Activated naive CD4-positive, alpha-beta T cell treated with anti-CD3 and anti-CD28 coated beads, Interleukin-2, amount 50 U/mL, for 16 hours (primary cell): ENCODE measurements at regions not wholly inside any gene's neighbourhood (a gene's known extent, or its start where the extent isn't known, plus 50 kb on each side); places are given as distances from the start of the nearest gene placed in this dataset.

Source experiments
- DNase-seq: peaks from one replicate; pipeline ENCODE4 v3.0.0-alpha.2; 2020

- no peak for DNase-seq
Measured at GRCh38 chr17:15108992-15109391, 156.1 kb downstream of the PMP22 start.

- DNase-seq: no peak
Measured at GRCh38 chr17:15106540-15106939, 158.6 kb downstream of the PMP22 start.

DNA sequence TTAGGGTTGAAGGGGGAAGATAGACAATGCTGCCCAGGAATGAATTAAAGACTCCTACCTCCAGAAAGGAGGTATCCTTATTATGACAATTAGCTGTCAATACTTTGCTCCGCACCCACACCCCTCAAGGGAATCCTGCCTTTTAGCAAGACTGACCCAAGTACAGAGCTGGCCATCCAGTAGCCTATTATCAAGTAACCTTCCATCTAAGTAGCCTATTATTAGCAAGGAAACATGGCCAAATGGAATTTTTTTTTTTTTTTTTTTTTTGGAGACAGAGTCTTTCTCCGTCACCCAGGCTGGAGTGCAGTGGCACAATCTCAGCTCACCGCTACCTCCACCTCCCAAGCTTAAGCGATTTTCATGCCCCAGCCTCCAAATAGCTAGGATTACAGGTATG lies 161.3 kb downstream of the PMP22 start:
- no peak for DNase-seq

- DNase-seq: no peak
Measured at GRCh38 chr17:15101175-15101574, 164.0 kb downstream of the PMP22 start.

GRCh38 chr17:15096511-15096910 lies 168.6 kb downstream of the PMP22 start:
- DNase-seq: no peak

- no peak for DNase-seq
Measured at GRCh38 chr17:15095935-15096334, 169.2 kb downstream of the PMP22 start.

GRCh38 chr17:15092762-15093161 lies 172.4 kb downstream of the PMP22 start:
- no peak for DNase-seq

DNA sequence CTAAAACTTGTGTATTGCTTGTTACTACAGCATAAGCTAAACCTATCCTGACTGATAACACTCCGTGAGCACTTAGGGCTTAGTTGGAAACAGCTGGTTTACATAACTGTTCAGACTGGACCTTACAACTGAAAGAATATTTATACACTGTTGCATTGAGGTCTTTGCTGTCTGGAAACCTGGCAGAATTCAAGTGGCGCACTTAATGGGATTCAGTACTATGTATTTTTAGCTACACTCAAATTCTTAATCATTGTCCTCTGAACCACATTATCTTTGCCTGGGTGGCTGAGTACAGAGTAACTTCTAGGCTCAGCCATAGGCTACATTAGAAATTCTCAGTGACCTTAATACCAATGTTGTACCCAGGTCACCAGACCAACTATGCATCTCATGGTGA lies 172.9 kb downstream of the PMP22 start:
- no peak for DNase-seq

- DNase-seq: no peak
Measured at GRCh38 chr17:15091825-15092224, 173.3 kb downstream of the PMP22 start.

- DNase-seq: no peak
Measured at GRCh38 chr17:15090533-15090932, 174.6 kb downstream of the PMP22 start.

DNA sequence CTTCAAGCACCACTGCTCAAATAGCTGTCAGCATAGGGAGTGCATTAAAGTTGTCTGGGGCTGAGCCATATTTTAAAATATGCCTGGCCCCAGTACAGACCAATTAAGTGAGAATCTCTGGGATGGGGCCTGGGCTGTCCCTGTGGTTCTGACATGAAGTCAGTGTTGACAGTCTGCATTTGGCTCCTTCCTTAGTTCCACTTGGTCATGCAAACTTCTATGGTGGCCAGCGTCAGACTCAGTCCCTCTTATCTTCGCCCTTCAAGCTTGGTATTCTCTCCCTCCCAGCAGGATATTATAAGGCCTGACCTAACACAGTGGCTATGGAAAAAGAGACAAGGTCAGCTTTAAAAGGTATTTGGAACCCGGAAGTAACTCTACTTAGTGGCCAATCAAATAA lies 177.2 kb downstream of the PMP22 start:
- no peak for DNase-seq

- DNase-seq: no peak
Measured at GRCh38 chr17:15086776-15087295, 178.3 kb downstream of the PMP22 start.

DNA sequence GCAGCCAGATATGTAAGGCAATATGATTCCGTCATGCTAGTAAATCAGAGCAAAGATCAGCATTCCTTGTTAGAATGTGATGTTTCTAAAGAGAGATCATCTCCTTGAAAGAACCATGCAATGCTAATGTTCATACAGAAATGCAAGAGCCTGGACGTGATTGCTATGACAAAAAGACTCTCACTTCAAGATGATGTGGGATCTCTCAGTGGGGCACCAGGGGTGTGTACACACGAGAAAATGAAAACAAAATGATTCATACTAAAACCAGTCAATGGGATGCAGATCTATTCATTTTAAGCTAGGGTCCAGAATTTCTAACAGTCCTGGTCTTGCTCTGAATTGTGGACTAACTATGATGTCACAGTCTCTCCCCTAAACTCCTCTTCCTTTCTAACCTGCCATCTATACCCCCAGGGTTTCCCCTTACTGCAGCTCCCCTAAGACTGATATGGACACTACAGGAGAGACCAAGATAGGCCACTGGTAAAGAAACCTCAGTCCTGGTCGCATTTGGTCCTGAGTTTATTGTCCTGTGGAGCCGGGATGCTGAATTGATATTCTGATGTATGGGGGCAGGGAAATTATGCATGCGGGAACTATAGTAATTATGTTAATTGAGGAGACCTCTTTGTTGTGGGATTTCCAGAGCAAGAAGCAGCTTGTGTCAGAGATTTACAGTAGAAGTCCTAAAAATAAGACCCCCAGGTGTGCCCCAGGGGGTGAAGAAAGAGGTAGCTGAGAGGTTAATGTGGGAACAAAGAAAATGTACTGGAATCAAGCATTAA lies 179.0 kb downstream of the PMP22 start:
- no peak for DNase-seq

DNA sequence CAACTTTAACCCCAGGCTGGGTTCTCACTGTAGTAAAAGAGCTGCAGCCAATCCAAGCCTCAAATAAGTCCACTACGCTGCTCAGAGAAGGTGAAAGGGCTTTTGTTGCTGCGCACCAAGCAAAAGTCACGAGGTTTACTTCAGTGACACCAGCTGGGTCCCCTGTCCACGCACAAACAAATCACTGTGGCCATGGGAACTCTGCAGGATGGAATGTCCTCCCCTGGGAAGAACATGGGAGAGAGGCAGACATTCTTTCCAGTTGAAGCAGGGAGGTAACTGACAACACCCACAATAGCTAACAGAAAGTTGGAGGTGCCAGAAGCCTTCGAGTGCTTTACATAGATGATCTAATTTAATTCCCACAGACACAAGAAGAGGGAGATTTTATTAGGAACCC lies 181.9 kb downstream of the PMP22 start:
- no peak for DNase-seq

- no peak for DNase-seq
Measured at GRCh38 chr17:15081008-15081407, 184.1 kb downstream of the PMP22 start.

GRCh38 chr17:15078570-15078969 lies 186.6 kb downstream of the PMP22 start:
- DNase-seq: no peak

DNA sequence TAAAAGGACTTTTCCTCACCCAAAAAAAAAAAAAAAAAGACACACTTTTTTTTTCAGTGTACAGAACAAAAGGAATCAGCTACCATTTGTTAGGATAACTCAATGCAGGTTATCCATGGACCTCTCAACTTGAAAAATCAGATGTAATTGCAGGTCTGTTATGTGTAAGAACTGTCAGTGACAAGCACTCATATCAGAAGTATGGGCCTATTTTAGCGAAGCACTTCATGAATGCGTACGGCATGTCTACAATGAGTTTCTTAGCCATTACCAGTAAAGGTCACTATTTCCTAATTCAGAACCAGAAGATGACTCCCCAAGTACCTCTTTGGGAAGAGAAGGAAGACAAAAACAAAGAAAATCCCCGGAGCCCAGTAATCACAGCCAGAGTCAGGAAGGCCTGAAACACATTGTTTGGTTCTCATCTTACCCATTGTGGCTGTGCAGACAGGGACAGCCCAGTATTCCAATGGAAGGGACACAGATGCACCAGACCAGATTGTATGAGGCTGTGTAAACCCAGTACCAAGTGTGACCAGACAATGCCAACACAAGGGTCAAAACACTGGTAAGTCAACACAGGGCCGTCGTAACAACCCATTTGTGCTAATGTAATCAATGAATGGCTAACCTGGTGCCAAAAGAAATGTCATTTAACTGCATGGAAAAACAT lies 188.0 kb downstream of the PMP22 start:
- no peak for DNase-seq

DNA sequence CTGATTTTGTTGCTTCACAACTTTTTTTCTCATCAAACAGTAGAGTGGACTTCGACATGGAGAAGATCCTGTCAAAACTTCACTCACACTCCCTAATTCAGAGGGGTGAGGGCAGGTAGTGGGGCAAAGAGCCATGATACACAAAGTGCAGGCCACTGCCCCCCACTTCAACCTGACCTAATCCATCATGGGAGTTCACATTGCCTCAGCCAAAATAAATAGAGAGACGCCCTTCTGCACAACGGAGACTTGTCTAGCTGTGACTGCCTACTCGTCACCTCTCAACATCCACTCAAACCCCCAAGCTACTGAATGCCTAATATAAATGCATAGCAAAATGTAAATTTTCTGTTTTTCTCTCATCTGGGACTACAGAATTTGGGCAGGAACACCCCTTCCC lies 213.2 kb downstream of the PMP22 start:
- no peak for DNase-seq

DNA sequence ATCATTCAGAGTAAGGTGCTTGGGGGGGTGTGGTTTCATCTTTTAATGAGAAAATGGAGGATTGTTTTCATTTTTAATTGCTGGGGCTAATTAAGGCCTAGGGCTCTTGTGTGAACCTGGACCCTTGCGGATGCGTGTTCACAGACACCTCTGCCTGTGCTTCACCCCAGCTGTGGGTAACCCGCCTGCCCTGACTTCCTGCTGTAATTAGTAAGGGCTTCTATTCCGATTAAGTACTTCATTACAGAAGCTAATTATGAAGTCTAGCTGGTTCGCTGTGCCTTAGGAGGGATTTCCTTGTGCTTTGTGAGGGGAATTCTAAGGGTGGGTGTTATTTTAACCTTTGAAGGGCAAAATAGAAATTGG lies 215.3 kb downstream of the PMP22 start:
- DNase-seq: no peak

- DNase-seq: no peak
Measured at GRCh38 chr17:15048933-15049794, 216.0 kb downstream of the PMP22 start.

GRCh38 chr17:15048381-15048780 lies 216.7 kb downstream of the PMP22 start:
- DNase-seq: no peak

DNA sequence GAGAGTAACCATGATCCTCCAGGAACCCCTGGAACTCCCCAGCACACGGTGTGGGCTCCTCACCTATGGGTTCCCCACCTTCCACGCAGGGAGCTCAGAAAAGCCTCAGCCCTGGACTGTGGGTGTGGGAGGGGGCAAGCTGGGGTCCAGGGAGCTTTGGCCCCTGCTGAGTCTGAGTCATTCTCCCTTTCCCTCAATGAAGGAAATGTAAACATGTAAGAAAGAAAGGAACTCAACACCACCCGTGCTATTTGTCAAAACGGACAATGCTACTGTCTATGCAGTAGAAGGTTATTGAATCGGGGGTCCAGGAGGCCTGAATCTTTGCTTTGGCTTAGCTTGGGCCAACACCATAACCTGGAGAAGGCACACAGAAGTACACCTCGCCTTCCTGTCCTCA lies 222.8 kb downstream of the PMP22 start:
- DNase-seq: no peak

- DNase-seq: no peak
Measured at GRCh38 chr17:15039366-15039765, 225.8 kb downstream of the PMP22 start.

DNA sequence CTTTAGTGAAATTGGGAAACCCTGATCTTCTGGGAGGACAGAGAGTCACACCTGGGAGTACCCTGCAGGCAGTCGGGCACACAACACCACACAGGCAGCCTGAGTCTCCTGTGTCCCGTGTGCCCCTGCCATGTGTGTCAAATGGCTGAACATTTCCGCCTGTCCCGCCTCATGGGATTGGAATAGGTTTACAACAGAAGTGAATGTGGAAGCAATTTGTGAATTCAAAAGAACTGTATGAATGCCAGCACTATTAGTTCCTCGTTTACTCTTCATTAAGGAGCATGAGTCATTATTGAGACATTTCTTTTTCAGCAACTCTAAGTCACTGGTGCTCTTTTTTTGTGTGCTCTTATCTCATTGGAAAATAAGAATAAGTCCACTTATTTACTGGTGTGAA lies 226.5 kb downstream of the PMP22 start:
- DNase-seq: no peak
